H1 (cell line): ENCODE measurements at regions not wholly inside any gene's neighbourhood (a gene's known extent, or its start where the extent isn't known, plus 50 kb on each side); places are given as distances from the start of the nearest gene placed in this dataset.

ENCODE experiments used
- CTCF ChIA-PET: fragments of 300-600 bp; sonication (Branson Sonifier 250); formaldehyde crosslinking; loops from one replicate; lab custom pipeline; 2021; ENCODE audit not compliant: partially characterized antibody; lab: Charles Lee
- POLR2A ChIA-PET: fragments of 300-600 bp; sonication (Branson Sonifier 250); formaldehyde crosslinking; loops from one replicate; lab custom pipeline; 2021; ENCODE audit warnings: inconsistent platforms; ENCODE audit not compliant: partially characterized antibody; lab: Charles Lee
- DNase-seq, 2 experiments: peaks; one replicate each; pipeline versions ENCODE4 v3.0.0 to v3.0.0-alpha.2; 2010 to 2022; ENCODE audit warnings: low spot score in 2 of 2, low read depth in 1 of 2, mixed read lengths in 1 of 2
- FAIRE-seq: peaks from 2 replicates; lab custom pipeline; 2011; peaks lifted over from hg19 to GRCh38; lab: Jason Lieb, UNC
- H2AFZ ChIP-seq: 2 replicates; pipeline ENCODE4 v1.8.1; 2012; ENCODE audit warnings: low read length, inconsistent platforms
- H2AK5ac ChIP-seq: 2 replicates; pipeline ENCODE4 v1.6.1; 2013; ENCODE audit warnings: low read depth, low read length
- H2BK120ac ChIP-seq: replicated peaks from 2 replicates; pipeline ENCODE3; 2013; ENCODE audit warnings: low read depth, low read length, inconsistent platforms
- H2BK12ac ChIP-seq: 2 replicates; pipeline ENCODE4 v1.6.1; 2013; ENCODE audit warnings: low read depth, low read length
- H2BK15ac ChIP-seq: 2 replicates; pipeline ENCODE4 v1.6.1; 2013; ENCODE audit warnings: low read length
- H2BK20ac ChIP-seq: 2 replicates; pipeline ENCODE4 v1.6.1; 2013; ENCODE audit warnings: low read length
- H2BK5ac ChIP-seq: 2 replicates; pipeline ENCODE4 v1.6.1; 2013; ENCODE audit warnings: low read depth, low read length
- H3K14ac ChIP-seq: 2 replicates; pipeline ENCODE4 v1.6.1; 2013; ENCODE audit warnings: inconsistent platforms; ENCODE audit not compliant: insufficient read length
- H3K18ac ChIP-seq: 2 replicates; pipeline ENCODE4 v1.6.1; 2013; ENCODE audit warnings: low read length; ENCODE audit errors: extremely low read depth
- H3K23ac ChIP-seq: 2 replicates; pipeline ENCODE4 v1.6.1; 2013; ENCODE audit warnings: inconsistent platforms; ENCODE audit not compliant: insufficient read length
- H3K23me2 ChIP-seq: 2 replicates; pipeline ENCODE4 v1.6.1; 2013; ENCODE audit warnings: low read depth, low read length
- H3K27ac ChIP-seq: 2 replicates; pipeline ENCODE4 v1.6.1; 2011; ENCODE audit warnings: low read depth, low read length, inconsistent platforms
- H3K27me3 ChIP-seq, 4 experiments: replicated peaks in 1 of 4; 1 replicate in 1 of 4; 2 replicates in 3 of 4; pipeline versions ENCODE4 v1.6.1 to v1.8.1; 2011 to 2013; ENCODE audit warnings: low read length in 3 of 4, mild to moderate bottlenecking in 3 of 4, inconsistent platforms in 2 of 4, mixed read lengths in 2 of 4, moderate library complexity in 1 of 4; ENCODE audit not compliant: control insufficient read depth in 3 of 4, insufficient read depth in 3 of 4; ENCODE audit errors: extremely low read depth in 1 of 4
- H3K36me3 ChIP-seq, 4 experiments: 2 replicates each; pipeline versions ENCODE4 v1.6.1 to v1.8.1; 2011 to 2013; ENCODE audit warnings: mild to moderate bottlenecking in 4 of 4, low read length in 3 of 4, moderate library complexity in 2 of 4, control low read depth in 1 of 4, inconsistent platforms in 1 of 4; ENCODE audit not compliant: insufficient read depth in 4 of 4, control insufficient read depth in 2 of 4
- H3K4ac ChIP-seq: replicated peaks from 2 replicates; pipeline ENCODE3; 2013; ENCODE audit warnings: low read length, low read depth, mixed read lengths, inconsistent platforms; ENCODE audit not compliant: insufficient read length
- H3K4me1 ChIP-seq, 4 experiments: replicated peaks in 1 of 4; 1 replicate in 1 of 4; 2 replicates in 3 of 4; pipeline versions ENCODE4 v1.6.1 to v1.8.1; 2011 to 2013; ENCODE audit warnings: low read length in 3 of 4, inconsistent platforms in 2 of 4, mixed read lengths in 1 of 4; ENCODE audit not compliant: insufficient read depth in 4 of 4, control insufficient read depth in 3 of 4
- H3K4me2 ChIP-seq, 2 experiments: 2 replicates each; pipeline versions ENCODE4 v1.6.1 to v1.8.1; 2011 to 2013; ENCODE audit warnings: low read depth in 2 of 2, low read length in 2 of 2, control low read depth in 1 of 2, inconsistent platforms in 1 of 2, mild to moderate bottlenecking in 1 of 2; ENCODE audit not compliant: insufficient read depth in 1 of 2
- H3K4me3 ChIP-seq, 4 experiments: fragments of 200-600, 300-600 bp in 1 of 4; sonication (generic), shearing (Covaris generic), sonication (Bioruptor Twin) in 1 of 4; 2 replicates each; pipeline versions ENCODE4 v1.5.1 to v1.8.1; 2011 to 2016; ENCODE audit warnings: low read length in 4 of 4, low read depth in 3 of 4, control low read depth in 2 of 4, inconsistent platforms in 2 of 4, mild to moderate bottlenecking in 2 of 4, mixed read lengths in 1 of 4, moderate library complexity in 1 of 4; ENCODE audit not compliant: insufficient read depth in 2 of 4; ENCODE audit errors: extremely low read depth in 1 of 4
- H3K56ac ChIP-seq: replicated peaks from 2 replicates; pipeline ENCODE3; 2013; ENCODE audit warnings: low read depth, mild to moderate bottlenecking, mixed read lengths, low read length, inconsistent platforms; ENCODE audit not compliant: insufficient read length
- H3K79me1 ChIP-seq: 2 replicates; pipeline ENCODE4 v1.6.1; 2013; ENCODE audit warnings: low read depth, low read length, control low read depth
- H3K79me2 ChIP-seq, 2 experiments: 2 replicates each; pipeline versions ENCODE4 v1.6.1 to v1.8.1; 2012 to 2013; ENCODE audit warnings: low read length in 2 of 2, mild to moderate bottlenecking in 2 of 2, inconsistent platforms in 1 of 2; ENCODE audit not compliant: insufficient read depth in 2 of 2, control insufficient read depth in 1 of 2
- H3K9ac ChIP-seq, 4 experiments: replicated peaks in 1 of 4; 1 replicate in 1 of 4; 2 replicates in 3 of 4; pipeline versions ENCODE4 v1.6.1 to v1.8.1; 2011 to 2013; ENCODE audit warnings: low read depth in 3 of 4, low read length in 3 of 4, control low read depth in 2 of 4, mild to moderate bottlenecking in 2 of 4, moderate library complexity in 2 of 4, inconsistent platforms in 1 of 4; ENCODE audit errors: extremely low read depth in 1 of 4
- H3K9me3 ChIP-seq, 2 experiments: 2 replicates each; pipeline versions ENCODE4 v1.6.1 to v1.8.1; 2012 to 2013; ENCODE audit warnings: mild to moderate bottlenecking in 2 of 2, moderate library complexity in 2 of 2, control low read depth in 1 of 2, inconsistent platforms in 1 of 2, low read depth in 1 of 2, low read length in 1 of 2, mixed read lengths in 1 of 2; ENCODE audit not compliant: insufficient read depth in 2 of 2
- H4K20me1 ChIP-seq, 2 experiments: replicated peaks in 1 of 2; 2 replicates each; pipeline versions ENCODE3 to v1.8.1; 2011 to 2013; ENCODE audit warnings: inconsistent platforms in 2 of 2, low read length in 2 of 2, mild to moderate bottlenecking in 1 of 2; ENCODE audit not compliant: insufficient read depth in 2 of 2, control insufficient read depth in 1 of 2
- H4K5ac ChIP-seq: 2 replicates; pipeline ENCODE4 v1.6.1; 2013; ENCODE audit warnings: low read length, low read depth, mixed read lengths, inconsistent platforms; ENCODE audit not compliant: insufficient read length
- H4K8ac ChIP-seq: 2 replicates; pipeline ENCODE4 v1.8.0; 2013; ENCODE audit warnings: mild to moderate bottlenecking, moderate library complexity, low read length, inconsistent platforms; ENCODE audit not compliant: insufficient read depth; ENCODE audit errors: extremely low read depth
- H4K91ac ChIP-seq: replicated peaks from 2 replicates; pipeline ENCODE3; 2013; ENCODE audit warnings: low read length, mixed read lengths, inconsistent platforms; ENCODE audit not compliant: insufficient read length
- ASH2L ChIP-seq: fragments of 200-600, 300-600 bp; sonication (generic); IDR thresholded peaks from one replicate; pipeline ENCODE4 v1.7.1; 2017; ENCODE audit warnings: low read length
- CHD1 ChIP-seq: IDR thresholded peaks from 2 replicates; pipeline ENCODE4 v1.6.1; 2012; ENCODE audit warnings: low read depth, low read length, improper control_type of control experiment
- CHD2 ChIP-seq: IDR thresholded peaks from 2 replicates; pipeline ENCODE4 v1.6.1; 2012; ENCODE audit warnings: low read length, improper control_type of control experiment
- FOSL1 ChIP-seq: IDR thresholded peaks from 2 replicates; pipeline ENCODE4 v1.6.1; 2011; ENCODE audit warnings: mild to moderate bottlenecking, low read depth, low read length, moderate library complexity; ENCODE audit not compliant: insufficient read depth
- GABPA ChIP-seq: IDR thresholded peaks from 2 replicates; pipeline ENCODE4 v1.6.1; 2011; ENCODE audit warnings: mild to moderate bottlenecking, low read length, moderate library complexity, borderline replicate concordance; ENCODE audit not compliant: insufficient read depth
- KDM1A ChIP-seq: fragments of 200-600, 300-600 bp; sonication (generic); IDR thresholded peaks from 2 replicates; pipeline ENCODE4 v1.7.1; 2016; ENCODE audit warnings: mild to moderate bottlenecking, low read length, borderline replicate concordance
- KDM5A ChIP-seq: fragments of 200-600 bp; IDR thresholded peaks from 2 replicates; pipeline ENCODE4 v1.7.1; 2012; ENCODE audit warnings: mild to moderate bottlenecking, low read length, inconsistent platforms, mixed read lengths
- RXRA ChIP-seq: IDR thresholded peaks from 2 replicates; pipeline ENCODE4 v1.6.1; 2011; ENCODE audit warnings: low read depth, mild to moderate bottlenecking, low read length, moderate library complexity; ENCODE audit not compliant: insufficient read depth
- SIX5 ChIP-seq: IDR thresholded peaks from 2 replicates; pipeline ENCODE4 v1.6.1; 2011; ENCODE audit warnings: mild to moderate bottlenecking, low read depth, low read length
- SP2 ChIP-seq: IDR thresholded peaks from 2 replicates; pipeline ENCODE4 v1.6.1; 2012; ENCODE audit warnings: mild to moderate bottlenecking, low read length, inconsistent platforms
- TBP ChIP-seq: IDR thresholded peaks from 2 replicates; pipeline ENCODE4 v1.6.1; 2011; ENCODE audit warnings: low read depth, low read length, improper control_type of control experiment
- TEAD4 ChIP-seq: IDR thresholded peaks from 2 replicates; pipeline ENCODE4 v1.6.1; 2012; ENCODE audit warnings: low read depth, low read length, inconsistent platforms, mixed read lengths
- WGBS, 2 experiments: shearing (Covaris generic) in 1 of 2; methylation state at CpG; one replicate each; pipeline versions ENCODE4 v1.1.6 to v1.1.7; 2013 to 2015; ENCODE audit warnings: low lambda C conversion rate in 2 of 2, mixed read lengths in 2 of 2, inconsistent platforms in 1 of 2, low coverage in 1 of 2, missing lambda C conversion rate in 1 of 2; ENCODE audit not compliant: insufficient replicate concordance in 2 of 2, insufficient coverage in 1 of 2, insufficient read length in 1 of 2; ENCODE audit errors: extremely low coverage in 1 of 2, missing lambda C conversion rate in 1 of 2; 5-methylcytosine and 5-hydroxymethylcytosine counted together
- TF ChIP-seq, protein P1 (sequence below), 3 experiments: IDR thresholded peaks; 1 replicate in 2 of 3; 2 replicates in 1 of 3; pipeline versions ENCODE4 v1.5.1 to v1.6.1; 2011; ENCODE audit warnings: low read length in 3 of 3, mild to moderate bottlenecking in 3 of 3, inconsistent platforms in 2 of 3, low read depth in 1 of 3, moderate library complexity in 1 of 3; ENCODE audit not compliant: insufficient read depth in 1 of 3; ENCODE audit errors: control extremely low read depth in 1 of 3

- H2BK5ac ChIP-seq: no peak overlapping the region
- no peaks in the 10 kb centered on the region for H4K20me1 ChIP-seq
- H3K4me3 ChIP-seq: no peak overlapping the region
- H3K23ac ChIP-seq: no peak overlapping the region
- H3K23me2 ChIP-seq: no peaks in the 10 kb centered on the region
- H3K79me1 ChIP-seq: no peaks in the 10 kb centered on the region
- DNase-seq (no peak), FAIRE-seq (no peak)
- no peak overlapping the region for H4K91ac ChIP-seq
- no peak overlapping the region for H3K4ac ChIP-seq
- ChIA-PET CTCF (interaction anchor here (0.6 kb wide), 1 partner anchor 1638 kb away, joined by 3 read pairs; no protein-coding TSS in a partner anchor), POLR2A (no interaction called here)
- H3K27me3 ChIP-seq: no peaks in the 10 kb centered on the region
- H3K79me2 ChIP-seq: no peaks in the 10 kb centered on the region
- H2BK12ac ChIP-seq: no peak overlapping the region
- no peak overlapping the region for H3K27ac ChIP-seq
- no peak overlapping the region for H2BK20ac ChIP-seq
- H2BK15ac ChIP-seq: no peak overlapping the region
- no peak overlapping the region for H3K56ac ChIP-seq
- no peak overlapping the region for H3K4me2 ChIP-seq
- H4K8ac ChIP-seq: no peak overlapping the region
- no peaks in the 10 kb centered on the region for H3K4me1 ChIP-seq
- 82% methylated on average over 5 of the region's 5 CpGs; no CpG with 5 or more reads in 1 of the 2 experiments for WGBS, 2 experiments
- no peak overlapping the region for H2AK5ac ChIP-seq
- H3K14ac ChIP-seq: no peak overlapping the region
- H3K9ac ChIP-seq: no peak overlapping the region
- H2BK120ac ChIP-seq: no peak overlapping the region
- H3K18ac ChIP-seq: no peak overlapping the region
- H3K36me3 ChIP-seq: no peaks in the 10 kb centered on the region
- H4K5ac ChIP-seq: no peak overlapping the region
- no peaks in the 10 kb centered on the region for H3K9me3 ChIP-seq
- H2AFZ ChIP-seq: no peak overlapping the region
- no peak for TF ChIP-seq KDM5A
- TF ChIP-seq SP2: no peak
- no peak for TF ChIP-seq ASH2L
- no peak for TF ChIP-seq GABPA
- TF ChIP-seq, protein P1, sequence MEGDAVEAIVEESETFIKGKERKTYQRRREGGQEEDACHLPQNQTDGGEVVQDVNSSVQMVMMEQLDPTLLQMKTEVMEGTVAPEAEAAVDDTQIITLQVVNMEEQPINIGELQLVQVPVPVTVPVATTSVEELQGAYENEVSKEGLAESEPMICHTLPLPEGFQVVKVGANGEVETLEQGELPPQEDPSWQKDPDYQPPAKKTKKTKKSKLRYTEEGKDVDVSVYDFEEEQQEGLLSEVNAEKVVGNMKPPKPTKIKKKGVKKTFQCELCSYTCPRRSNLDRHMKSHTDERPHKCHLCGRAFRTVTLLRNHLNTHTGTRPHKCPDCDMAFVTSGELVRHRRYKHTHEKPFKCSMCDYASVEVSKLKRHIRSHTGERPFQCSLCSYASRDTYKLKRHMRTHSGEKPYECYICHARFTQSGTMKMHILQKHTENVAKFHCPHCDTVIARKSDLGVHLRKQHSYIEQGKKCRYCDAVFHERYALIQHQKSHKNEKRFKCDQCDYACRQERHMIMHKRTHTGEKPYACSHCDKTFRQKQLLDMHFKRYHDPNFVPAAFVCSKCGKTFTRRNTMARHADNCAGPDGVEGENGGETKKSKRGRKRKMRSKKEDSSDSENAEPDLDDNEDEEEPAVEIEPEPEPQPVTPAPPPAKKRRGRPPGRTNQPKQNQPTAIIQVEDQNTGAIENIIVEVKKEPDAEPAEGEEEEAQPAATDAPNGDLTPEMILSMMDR (IDR thresholded peaks at IDR 0.05; ENCODE audit: control extremely low read depth in 1 of 3, insufficient read depth in 1 of 3, low read depth in 1 of 3, low read length in 3 of 3): no peak
- TF ChIP-seq SIX5: no peak
- no peak for TF ChIP-seq FOSL1
- no peak for TF ChIP-seq RXRA
- no peak for TF ChIP-seq TEAD4
- TF ChIP-seq KDM1A: no peak
- no peak for TF ChIP-seq CHD2
- no peak for TF ChIP-seq TBP
- no peak for TF ChIP-seq CHD1
Observed at GRCh38 chr10:128245026-128245425, 118.8 kb upstream of the MKI67 start.
